BJ (cell line): ENCODE measurements at regions not wholly inside any gene's neighbourhood (a gene's known extent, or its start where the extent isn't known, plus 50 kb on each side); places are given as distances from the start of the nearest gene placed in this dataset.
"Not testable (repeated sequence)": the region's sequence is repeated elsewhere in the genome, so short reads cannot be mapped to it uniquely, and the experiment has no call there.

Source experiments
- CTCF ChIA-PET: fragments of 350-600 bp; formaldehyde crosslinking; extraction: SDS; loops from one replicate; lab custom pipeline; 2021; ENCODE audit warnings: antibody characterized with exemption, inconsistent platforms; lab: Yijun Ruan, JAX
- POLR2A ChIA-PET: fragments of 300-600 bp; sonication (Branson Sonifier 250); formaldehyde crosslinking; extraction: SDS; loops from one replicate; lab custom pipeline; 2021; ENCODE audit warnings: antibody characterized with exemption; lab: Charles Lee
- DNase-seq: peaks from one replicate; pipeline ENCODE4 v3.0.0-alpha.2; 2011; ENCODE audit warnings: low read depth
- H3K27me3 ChIP-seq: 2 replicates; pipeline ENCODE4 v1.6.0; 2011; ENCODE audit warnings: low read length; ENCODE audit not compliant: control insufficient read depth, insufficient read depth
- H3K36me3 ChIP-seq: 2 replicates; pipeline ENCODE4 v1.5.1; 2011; ENCODE audit warnings: low read length; ENCODE audit not compliant: control insufficient read depth, insufficient read depth
- H3K4me3 ChIP-seq: 2 replicates; pipeline ENCODE4 v1.5.1; 2011; ENCODE audit warnings: low read depth, mild to moderate bottlenecking, control low read depth, low read length
- TF ChIP-seq, protein P1 (sequence below): IDR thresholded peaks from 2 replicates; pipeline ENCODE4 v1.5.1; 2011; ENCODE audit warnings: low read depth, mild to moderate bottlenecking, control low read depth, inconsistent platforms, low read length, moderate library complexity; ENCODE audit not compliant: insufficient read depth

DNA sequence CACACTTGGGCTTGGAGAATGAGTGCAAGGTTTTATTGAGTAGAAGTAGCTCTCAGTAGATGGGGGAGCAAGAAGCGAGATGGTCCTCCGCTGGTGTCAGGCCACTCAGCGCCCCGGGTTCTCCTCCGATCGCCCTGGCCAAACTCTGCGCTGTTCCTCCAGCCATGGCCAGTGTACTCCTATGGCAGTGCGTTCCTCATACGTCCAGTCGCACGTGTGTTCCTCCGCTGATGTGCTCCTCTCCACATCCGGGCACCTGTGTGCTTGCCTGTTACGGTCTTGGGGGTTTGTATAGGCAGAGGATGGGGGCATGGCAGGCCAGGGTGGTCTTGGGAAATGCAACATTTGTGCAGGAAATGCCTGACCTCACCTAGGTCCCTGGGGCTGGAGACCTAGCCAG, 1899.4 kb downstream of the PCDH9 start:
- Histone ChIP-seq H3K27me3 (no peaks in the 10 kb centered on the region), H3K4me3 (no peak overlapping the region), H3K36me3 (no peaks in the 10 kb centered on the region)
- DNase-seq, result no peak
- TF ChIP-seq, protein P1, sequence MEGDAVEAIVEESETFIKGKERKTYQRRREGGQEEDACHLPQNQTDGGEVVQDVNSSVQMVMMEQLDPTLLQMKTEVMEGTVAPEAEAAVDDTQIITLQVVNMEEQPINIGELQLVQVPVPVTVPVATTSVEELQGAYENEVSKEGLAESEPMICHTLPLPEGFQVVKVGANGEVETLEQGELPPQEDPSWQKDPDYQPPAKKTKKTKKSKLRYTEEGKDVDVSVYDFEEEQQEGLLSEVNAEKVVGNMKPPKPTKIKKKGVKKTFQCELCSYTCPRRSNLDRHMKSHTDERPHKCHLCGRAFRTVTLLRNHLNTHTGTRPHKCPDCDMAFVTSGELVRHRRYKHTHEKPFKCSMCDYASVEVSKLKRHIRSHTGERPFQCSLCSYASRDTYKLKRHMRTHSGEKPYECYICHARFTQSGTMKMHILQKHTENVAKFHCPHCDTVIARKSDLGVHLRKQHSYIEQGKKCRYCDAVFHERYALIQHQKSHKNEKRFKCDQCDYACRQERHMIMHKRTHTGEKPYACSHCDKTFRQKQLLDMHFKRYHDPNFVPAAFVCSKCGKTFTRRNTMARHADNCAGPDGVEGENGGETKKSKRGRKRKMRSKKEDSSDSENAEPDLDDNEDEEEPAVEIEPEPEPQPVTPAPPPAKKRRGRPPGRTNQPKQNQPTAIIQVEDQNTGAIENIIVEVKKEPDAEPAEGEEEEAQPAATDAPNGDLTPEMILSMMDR, result no peak
- ChIA-PET POLR2A (no interaction called here), CTCF (no interaction called here)

- TF ChIP-seq, protein P1, result no peak
- CTCF ChIA-PET, result no interaction called here
Observed at GRCh38 chr13:65330287-65330686, 1899.8 kb downstream of the PCDH9 start.

DNA sequence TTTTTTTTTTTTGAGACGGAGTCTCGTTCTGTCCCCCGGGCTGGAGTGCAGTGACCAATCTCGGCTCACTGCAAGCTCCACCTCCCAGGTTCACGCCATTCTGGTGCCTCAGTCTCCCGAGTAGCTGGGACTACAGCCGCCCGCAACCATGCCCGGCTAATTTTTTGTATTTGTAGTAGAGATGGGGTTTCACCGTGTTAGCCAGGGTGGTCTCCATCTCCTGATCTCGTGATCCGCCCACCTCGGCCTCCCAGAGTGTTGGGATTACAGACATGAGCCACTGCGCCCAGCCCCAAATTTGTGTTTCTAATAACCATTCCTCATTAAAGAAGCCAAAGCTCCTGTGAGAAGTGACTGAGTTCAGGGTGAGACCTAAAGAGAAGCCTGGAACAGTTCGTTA, 1906.9 kb downstream of the PCDH9 start:
- H3K27me3 ChIP-seq, DNase-seq, POLR2A ChIA-PET, H3K4me3 ChIP-seq, CTCF ChIA-PET, H3K36me3 ChIP-seq: not testable (repeated sequence)

More at GRCh38 chr13:65330287-65330686, 1899.8 kb downstream of the PCDH9 start:
- Histone ChIP-seq H3K4me3 (no peak overlapping the region), H3K36me3 (no peaks in the 10 kb centered on the region), H3K27me3 (no peaks in the 10 kb centered on the region)
- no peak for DNase-seq
- POLR2A ChIA-PET, result no interaction called here

GRCh38 chr13:65321423-65321822, 1908.7 kb downstream of the PCDH9 start:
- POLR2A ChIA-PET, DNase-seq, CTCF ChIA-PET, H3K4me3 ChIP-seq, H3K27me3 ChIP-seq, H3K36me3 ChIP-seq: not testable (repeated sequence)

DNA sequence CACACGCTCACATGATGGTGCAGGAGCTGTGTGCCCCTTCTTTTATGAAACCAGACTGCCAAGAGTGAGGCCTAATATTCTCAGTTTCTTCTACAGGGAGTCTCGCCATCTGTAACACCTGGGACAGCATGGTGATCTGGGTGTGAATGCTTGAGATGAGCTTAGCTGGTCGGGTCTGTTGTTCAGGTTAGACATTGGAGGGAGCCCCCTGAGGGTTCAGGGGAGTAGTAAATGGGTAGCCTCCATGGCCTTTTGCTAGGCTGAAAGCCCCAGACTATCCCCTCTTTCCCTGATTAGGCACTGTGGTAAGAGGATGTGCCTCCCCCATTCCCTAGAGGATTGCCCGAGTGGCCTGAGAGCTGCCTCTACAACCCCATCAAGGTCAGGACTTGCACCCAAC, 1916.1 kb downstream of the PCDH9 start:
- H3K27me3 ChIP-seq, result no peaks in the 10 kb centered on the region
- POLR2A ChIA-PET, result no interaction called here
- CTCF ChIA-PET, result no interaction called here
- DNase-seq, result no peak
- no peak overlapping the region for H3K4me3 ChIP-seq
- H3K36me3 ChIP-seq, result no peaks in the 10 kb centered on the region
- TF ChIP-seq, protein P1, result no peak

DNA sequence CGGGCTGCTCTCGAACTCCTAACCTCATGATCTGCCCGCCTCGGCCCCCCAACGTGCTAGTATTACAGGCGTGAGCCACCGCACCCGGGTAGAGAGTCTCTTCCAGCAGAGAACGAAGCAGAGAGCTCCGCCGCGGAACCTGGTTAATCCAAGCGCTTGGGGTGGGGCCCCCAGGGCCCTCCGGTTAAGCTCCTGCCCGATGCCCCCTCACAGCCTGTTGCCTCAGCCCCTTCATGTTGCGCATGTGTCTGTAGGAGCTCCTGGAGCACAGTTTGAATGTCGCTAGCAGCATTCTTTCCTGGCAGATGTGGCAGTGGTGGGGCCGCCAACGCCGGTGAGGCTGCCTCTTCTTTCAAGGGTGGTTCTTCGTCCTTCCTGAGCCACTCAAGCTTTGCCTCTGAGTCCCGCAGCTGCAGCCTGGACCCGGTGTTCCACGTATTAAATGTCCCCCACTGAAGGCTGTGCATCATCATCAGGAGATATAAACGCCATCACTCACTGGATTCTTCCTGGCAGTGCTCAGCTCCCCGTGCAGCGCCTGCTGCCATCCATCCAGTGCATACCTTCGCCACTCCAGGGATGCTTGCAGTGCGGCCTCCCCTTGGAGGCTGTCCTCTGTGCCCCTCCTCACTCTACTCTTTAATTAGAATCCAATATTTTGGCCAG, 1919.3 kb downstream of the PCDH9 start:
- TF ChIP-seq, protein P1, result no peak
- H3K4me3 ChIP-seq, result no peak overlapping the region
- ChIA-PET CTCF (no interaction called here), POLR2A (no interaction called here)
- H3K27me3 ChIP-seq, result no peaks in the 10 kb centered on the region
- H3K36me3 ChIP-seq, result no peaks in the 10 kb centered on the region
- DNase-seq, result no peak
